GM18907 (cell line): ENCODE measurements at regions not wholly inside any gene's neighbourhood (a gene's known extent, or its start where the extent isn't known, plus 50 kb on each side); places are given as distances from the start of the nearest gene placed in this dataset.
"Not testable (repeated sequence)": the region's sequence is repeated elsewhere in the genome, so short reads cannot be mapped to it uniquely, and the experiment has no call there.

Experiments used
- ATAC-seq: cut with Tn5 transposase; IDR thresholded peaks from one replicate; pipeline ENCODE4 v1.9.1; 2021; ENCODE audit warnings: mild to moderate bottlenecking, moderate library complexity; ENCODE audit not compliant: unreplicated experiment

GRCh38 chr4:124997124-124997523, 284.6 kb upstream of the ANKRD50 start:
- no peak for ATAC-seq

DNA sequence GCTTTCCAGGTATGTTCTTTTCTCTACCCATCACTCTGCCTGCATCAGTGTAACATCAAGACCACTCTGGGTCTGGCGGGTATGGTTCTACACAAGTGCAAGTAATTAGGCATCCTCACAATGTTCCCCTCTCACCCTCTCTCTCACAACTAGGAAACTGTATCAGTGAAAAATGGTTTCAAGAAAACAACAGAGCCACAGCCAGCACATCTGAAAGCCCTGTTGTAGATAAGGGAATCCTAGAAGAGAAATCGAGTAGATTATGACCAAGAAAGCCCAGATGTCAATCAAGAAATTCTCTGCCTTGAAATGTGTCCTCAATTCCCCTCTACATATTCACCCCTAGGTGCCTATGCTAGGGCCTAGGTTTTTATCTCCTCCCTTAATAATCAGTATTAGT, 281.3 kb upstream of the ANKRD50 start:
- no peak for ATAC-seq

DNA sequence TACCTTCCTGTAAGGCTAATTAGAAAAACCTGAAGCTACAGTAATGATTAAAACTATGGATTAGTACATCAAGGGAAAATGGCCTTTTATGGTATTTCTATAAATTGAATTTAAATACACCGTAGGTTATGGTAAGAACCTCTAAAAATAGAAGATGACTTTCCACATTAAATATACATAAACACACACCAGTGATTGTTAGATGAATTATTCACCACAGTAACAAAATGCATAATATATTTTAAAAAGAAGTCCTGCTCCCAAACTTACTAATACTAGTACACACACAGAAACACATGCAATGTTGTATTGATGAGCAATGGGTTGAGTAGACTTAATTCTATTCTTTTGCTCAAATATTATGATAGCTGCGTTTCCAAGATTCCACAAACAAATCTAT, 277.9 kb upstream of the ANKRD50 start:
- ATAC-seq: no peak

DNA sequence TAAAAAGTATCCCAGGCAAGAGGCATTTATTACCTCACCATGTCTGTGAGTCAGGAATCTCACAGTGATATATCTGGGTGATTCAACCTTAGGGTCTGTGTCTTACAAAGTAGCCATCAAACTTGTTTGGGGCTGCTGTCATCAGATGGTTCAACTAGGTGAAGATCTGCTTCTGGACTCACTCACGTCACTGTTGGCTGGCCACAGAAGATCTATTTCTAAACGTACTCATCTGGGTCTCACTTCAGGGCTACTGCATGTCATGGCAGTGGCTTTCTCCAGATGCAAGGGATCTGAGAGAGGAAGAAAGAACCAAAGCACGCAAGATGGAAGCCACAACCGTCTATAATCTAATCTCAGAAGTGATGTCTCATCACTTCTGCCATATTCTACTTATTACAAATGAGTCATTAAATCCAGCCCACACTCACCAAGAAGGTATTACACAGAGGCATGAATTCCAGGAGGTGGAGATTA, 267.8 kb upstream of the ANKRD50 start:
- no peak for ATAC-seq

DNA sequence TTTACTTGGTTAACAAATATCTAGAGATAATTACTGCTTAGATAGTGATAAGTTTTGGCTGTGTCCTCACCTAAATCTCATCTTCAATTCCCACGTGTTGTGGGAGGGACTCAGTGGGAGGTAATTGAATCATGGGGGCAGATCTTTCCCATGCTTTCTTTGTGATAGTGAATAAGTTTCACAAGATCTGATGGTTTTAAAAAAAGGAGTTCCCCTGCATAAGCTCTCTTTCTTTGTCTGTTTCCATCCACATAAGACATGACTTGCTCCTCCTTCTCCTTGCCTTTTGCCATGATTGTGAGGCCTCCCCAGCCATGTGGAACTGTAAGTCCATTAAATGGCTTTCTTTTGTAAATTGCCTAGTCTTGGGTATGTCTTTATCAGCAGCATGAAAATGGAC, 266.0 kb upstream of the ANKRD50 start:
- ATAC-seq: not testable (repeated sequence)

- ATAC-seq: no peak
Observed at GRCh38 chr4:124977045-124977444, 264.5 kb upstream of the ANKRD50 start.

DNA sequence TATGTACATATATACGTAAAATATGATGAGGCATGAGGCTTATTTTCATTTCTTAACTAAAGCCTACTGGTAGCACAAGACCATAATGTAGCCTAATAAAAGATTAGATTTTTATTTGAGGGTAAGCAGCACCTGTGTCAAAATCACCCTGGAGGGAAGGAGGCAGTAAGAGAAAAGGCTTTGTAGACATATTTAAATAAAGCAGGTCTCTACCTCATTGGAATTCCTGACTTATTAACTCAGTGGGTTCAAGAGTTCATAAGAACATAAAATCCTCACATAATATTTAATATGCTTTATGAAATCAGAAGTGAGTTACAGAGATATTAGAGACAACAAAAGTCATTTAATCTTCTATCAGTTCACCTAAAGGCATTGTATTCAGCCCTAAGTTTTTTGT, 261.6 kb upstream of the ANKRD50 start:
- ATAC-seq: no peak

DNA sequence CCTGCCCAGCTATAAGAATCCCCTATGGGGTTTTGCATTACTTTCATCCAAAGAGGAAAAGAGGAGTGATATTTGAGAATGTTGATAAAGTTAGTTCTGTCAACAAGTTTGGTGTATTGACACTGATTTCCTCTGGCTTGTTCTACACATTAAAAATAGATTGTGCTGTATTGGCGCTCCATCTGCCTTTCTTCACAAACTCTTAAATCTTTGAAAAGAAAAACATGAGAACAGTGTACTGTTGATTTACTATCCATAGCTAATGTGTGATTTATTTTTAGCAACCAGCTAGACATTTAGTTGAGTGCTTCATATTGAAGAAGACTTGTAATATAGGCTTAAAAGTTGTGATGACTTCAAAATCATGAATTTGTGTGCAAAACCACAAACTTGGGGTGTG, 261.2 kb upstream of the ANKRD50 start:
- ATAC-seq: no peak

GRCh38 chr4:124970011-124970410, 257.5 kb upstream of the ANKRD50 start:
- no peak for ATAC-seq

DNA sequence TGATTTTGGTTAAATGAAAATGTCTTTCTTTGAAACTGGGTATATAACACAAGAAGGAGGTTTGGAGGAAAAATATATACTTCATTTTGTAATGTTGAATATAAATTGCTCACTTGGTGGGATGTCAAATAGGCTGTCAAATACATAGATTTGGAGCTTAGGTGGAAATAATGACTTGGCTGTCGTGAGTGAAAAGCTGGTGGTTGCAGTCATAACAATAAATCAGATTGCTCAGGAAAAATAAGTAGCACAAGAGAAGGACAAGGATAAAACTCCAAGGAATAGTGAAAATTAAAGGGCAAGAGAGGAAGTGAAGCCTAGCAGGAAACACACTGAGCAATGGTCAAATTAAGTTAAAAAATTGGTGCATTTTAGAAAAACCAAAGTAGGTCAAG, 253.0 kb upstream of the ANKRD50 start:
- ATAC-seq: no peak

DNA sequence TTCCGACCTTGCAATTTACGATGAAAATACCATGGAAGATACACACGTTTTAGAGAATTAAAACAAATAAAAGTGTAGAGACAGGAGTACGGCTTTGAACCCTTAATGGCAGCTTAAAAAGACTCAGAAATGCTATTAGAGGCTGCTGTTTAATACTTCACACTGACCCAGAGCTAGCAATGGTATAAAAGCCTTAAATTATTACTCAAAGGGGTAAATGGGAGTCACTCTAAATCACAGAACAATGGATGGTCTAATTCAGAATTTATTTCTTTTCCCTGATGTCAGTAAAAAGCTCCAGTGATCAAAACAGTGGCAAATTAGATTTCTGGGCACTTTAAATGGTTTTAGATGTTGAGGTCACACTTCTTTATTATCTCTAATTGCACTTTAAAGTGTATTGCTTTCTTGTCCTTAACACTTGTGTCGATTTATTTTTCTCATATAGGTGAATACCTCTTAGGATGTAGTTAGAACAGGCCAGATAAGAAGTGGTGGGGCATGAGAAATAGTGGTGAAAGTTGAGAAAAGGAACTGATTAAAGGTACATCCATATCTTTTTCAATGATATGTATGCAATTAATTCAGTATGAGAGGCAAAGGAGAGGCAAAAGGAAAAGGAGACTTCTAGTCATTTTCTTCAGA, 252.4 kb upstream of the ANKRD50 start:
- ATAC-seq: no peak

DNA sequence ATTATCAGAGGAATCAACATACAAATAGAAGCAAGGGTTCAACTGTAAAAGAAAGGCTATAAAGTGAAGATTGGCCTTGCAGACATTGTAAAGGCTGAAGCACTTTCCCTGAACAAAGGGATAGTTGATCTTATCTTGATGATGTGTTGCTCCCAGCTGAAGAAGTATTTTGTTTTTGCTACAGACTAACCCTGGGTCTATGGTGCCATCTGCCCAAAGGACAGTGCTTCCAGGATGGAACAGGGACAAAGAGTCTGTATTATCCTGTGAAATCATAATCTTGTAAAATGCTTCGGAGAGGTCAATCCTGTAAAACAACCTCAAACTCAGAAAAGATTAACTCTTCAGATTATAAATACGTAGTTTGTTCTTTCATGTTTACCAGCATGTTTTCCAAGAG, 251.7 kb upstream of the ANKRD50 start:
- no peak for ATAC-seq

- no peak for ATAC-seq
Observed at GRCh38 chr4:124961138-124961750, 248.7 kb upstream of the ANKRD50 start.

DNA sequence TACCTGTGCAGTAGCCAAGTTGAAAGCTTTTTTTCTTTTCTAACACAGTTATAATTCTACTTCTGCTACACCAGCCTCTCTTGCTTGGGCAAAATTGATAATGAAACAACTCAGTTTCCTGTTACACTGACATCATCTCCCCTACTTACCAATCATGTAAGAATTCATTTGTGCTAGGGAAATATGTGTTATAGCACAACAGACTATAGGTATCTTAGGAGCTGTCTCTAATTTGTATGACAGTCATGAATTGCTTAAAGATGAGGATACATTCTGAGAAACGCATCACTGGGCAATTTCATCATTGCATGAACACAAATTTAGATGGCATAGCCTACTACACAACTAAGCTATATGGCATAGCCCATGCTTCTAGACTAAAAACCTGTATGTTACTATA, 246.3 kb upstream of the ANKRD50 start:
- ATAC-seq: no peak

DNA sequence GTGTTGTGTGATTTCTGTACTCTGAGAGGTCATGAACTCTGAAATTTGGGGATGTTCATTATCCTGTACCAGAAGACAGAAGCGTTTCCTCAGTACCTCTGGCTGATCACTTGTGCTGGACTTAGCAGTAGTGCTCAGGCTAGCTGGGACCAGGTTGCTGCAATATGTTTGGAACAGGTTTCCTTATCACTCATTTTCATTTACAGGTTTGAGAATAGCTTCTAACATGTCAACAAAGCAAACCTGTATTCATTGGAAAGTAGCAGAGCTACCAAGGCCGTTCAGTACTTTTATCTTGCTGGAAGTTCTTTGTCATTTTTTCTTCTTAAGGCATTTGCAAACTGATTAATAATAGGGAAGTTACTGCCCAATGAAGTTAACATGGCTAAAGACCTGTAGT, 242.9 kb upstream of the ANKRD50 start:
- ATAC-seq: no peak

- no peak for ATAC-seq
Observed at GRCh38 chr4:124954046-124954445, 241.5 kb upstream of the ANKRD50 start.

DNA sequence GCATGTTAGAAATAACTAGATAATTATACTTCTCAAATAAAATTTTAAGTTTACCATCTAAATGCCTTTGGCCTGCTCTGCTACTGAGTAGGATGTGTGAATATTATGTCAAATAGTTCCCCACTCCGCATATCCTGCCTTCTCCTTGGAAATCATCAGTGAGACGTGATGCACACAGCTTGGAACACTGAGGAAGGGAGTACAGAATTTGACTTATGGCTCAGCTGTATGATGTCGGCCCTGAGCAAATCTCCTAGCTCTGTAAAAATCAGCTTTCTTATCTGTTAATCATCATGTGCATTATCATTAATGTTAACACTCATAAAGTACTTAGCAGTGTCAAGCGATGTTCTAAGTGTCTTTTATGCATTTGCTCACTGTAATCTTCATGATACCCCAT, 241.0 kb upstream of the ANKRD50 start:
- ATAC-seq: no peak

GRCh38 chr4:124953061-124953460, 240.5 kb upstream of the ANKRD50 start:
- ATAC-seq: no peak

DNA sequence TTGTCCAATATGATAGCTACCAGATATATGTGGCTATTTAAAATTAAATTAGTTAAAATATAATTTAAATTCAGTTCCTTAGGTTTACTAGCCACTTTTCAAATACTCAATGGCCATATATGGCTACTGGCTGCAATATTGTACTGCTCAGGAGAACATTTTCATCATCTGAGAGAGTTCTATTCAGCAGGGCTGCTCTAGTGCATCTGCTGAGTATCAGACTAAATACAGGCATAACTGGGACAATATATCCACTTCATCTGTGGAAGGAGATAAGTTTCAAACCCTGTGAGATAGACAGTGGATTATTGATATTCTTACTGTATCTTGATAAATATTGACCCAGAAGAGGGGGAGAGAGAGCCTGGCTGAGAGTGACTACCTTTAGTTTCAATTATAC, 240.1 kb upstream of the ANKRD50 start:
- no peak for ATAC-seq

DNA sequence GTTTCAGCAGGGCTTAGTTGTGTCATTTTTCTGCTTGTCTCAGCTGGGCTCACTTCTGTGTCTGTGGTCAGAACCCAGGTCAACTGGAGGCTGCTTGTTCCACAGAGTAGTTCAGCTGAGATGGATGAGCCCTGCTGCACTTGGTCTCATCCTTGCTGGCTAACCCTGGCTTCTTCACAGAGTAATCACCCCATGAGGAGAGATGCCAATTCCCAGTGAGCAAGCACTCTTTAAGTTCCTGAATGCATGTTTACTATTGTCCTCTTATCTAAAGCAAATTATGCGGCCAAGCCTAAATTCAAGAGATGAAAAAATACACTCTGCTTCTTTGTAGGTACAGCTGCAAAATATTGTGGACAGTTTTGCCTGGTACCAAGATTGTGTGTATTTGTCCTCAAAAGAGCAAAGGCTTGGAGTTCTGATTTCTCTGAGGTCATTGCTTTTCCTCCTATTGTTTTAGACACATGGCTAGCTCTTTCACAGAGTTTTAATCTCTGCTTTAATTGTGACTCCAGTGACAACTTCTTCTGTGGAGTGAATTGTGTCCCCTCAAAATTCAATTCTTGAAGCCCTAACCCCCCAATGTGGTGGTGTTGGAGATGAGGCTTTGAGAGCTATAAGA, 236.6 kb upstream of the ANKRD50 start:
- no peak for ATAC-seq

DNA sequence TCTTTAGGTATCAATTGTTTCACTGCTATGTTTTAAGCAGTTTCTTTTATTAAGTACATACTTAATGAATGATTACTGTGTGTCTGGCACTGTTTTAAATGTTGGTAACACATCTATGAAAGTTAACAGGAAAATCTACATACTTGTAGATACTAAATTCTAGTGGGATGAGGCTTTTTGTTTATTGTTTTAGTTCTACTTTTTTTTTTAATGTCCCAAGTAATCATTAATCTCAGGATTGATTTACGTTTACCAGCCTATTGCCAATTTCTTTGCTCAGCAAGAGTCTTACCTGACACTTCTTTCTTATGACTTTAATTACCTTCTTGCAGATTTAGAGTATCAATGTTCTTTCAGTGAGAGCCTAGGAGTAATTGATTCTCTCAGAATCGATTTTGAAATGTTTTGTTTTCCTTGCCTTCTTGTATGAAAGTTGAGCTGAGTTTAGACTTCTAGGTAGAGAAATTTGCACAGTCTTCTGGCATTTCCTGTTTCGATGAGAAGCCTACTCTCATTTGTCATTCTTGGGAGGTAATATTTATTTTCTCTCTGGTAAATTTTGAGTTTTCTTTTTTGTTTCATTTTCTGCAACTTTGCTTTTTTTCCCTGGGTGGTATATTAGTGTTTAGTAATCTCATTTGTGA, 235.2 kb upstream of the ANKRD50 start:
- no peak for ATAC-seq

DNA sequence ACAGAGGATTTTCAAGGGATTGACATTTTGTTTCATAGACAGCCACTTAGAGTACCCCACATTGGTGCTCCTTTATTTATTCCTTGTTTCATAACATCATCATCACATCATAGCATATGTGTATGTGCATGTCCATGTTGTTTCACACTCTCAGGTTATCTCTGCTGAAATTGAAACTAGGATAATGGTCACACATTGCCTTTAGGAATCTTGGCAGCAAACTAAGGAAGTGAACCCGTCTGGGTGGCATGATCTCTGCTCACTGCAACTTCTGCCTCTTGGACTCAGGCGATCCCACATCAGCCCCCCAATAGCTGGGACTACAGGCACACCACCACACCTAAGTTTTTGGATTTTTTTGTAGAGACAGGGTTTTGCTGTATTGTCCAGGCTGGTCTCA, 234.2 kb upstream of the ANKRD50 start:
- no peak for ATAC-seq
